ENCODE measurements at regions not wholly inside any gene's neighbourhood (a gene's known extent, or its start where the extent isn't known, plus 50 kb on each side); places are given as distances from the start of the nearest gene placed in this dataset.
"Not testable (repeated sequence)": the region's sequence is repeated elsewhere in the genome, so short reads cannot be mapped to it uniquely, and the experiment has no call there.

GRCh38 chr4:81606801-81607501 is 135.2 kb upstream of the RASGEF1B start:
- no peak for DNase-seq (ENCODE audit: low read depth in 3 of 3, low spot score in 1 of 3)

- DNase-seq (ENCODE audit: low read depth in 3 of 3, low spot score in 1 of 3): no peak
These were observed 134.5 kb upstream of the RASGEF1B start for GRCh38 chr4:81606166-81606565.

GRCh38 chr4:81605271-81605670 is 133.6 kb upstream of the RASGEF1B start:
- DNase-seq (ENCODE audit: low read depth in 3 of 3, low spot score in 1 of 3): no peak

- no peak for DNase-seq (ENCODE audit: low read depth in 3 of 3, low spot score in 1 of 3)
These were observed 133.0 kb upstream of the RASGEF1B start for GRCh38 chr4:81604683-81605218.

- DNase-seq (ENCODE audit: low read depth in 3 of 3, low spot score in 1 of 3): no peak
These were observed 131.1 kb upstream of the RASGEF1B start for GRCh38 chr4:81602854-81603253.

GRCh38 chr4:81601358-81601694 is 129.6 kb upstream of the RASGEF1B start:
- no peak for DNase-seq (ENCODE audit: low read depth in 3 of 3, low spot score in 1 of 3)

GRCh38 chr4:81600520-81601357 is 129.0 kb upstream of the RASGEF1B start:
- DNase-seq (ENCODE audit: low read depth in 3 of 3, low spot score in 1 of 3): no peak

- DNase-seq (ENCODE audit: low read depth in 3 of 3, low spot score in 1 of 3): no peak
These were observed 128.2 kb upstream of the RASGEF1B start for GRCh38 chr4:81599742-81600380.

- no peak for DNase-seq (ENCODE audit: low read depth in 3 of 3, low spot score in 1 of 3)
These were observed 124.3 kb upstream of the RASGEF1B start for GRCh38 chr4:81595798-81596610.

GRCh38 chr4:81595287-81595686 is 123.6 kb upstream of the RASGEF1B start:
- DNase-seq (ENCODE audit: low read depth in 3 of 3, low spot score in 1 of 3): no peak

- no peak for DNase-seq (ENCODE audit: low read depth in 3 of 3, low spot score in 1 of 3)
These were observed 122.9 kb upstream of the RASGEF1B start for GRCh38 chr4:81594490-81595159.

- no peak for DNase-seq (ENCODE audit: low read depth in 3 of 3, low spot score in 1 of 3)
These were observed 121.0 kb upstream of the RASGEF1B start for GRCh38 chr4:81592701-81593100.

- DNase-seq (ENCODE audit: low read depth in 3 of 3, low spot score in 1 of 3): no peak
These were observed 118.9 kb upstream of the RASGEF1B start for GRCh38 chr4:81590596-81590995.

- no peak for DNase-seq (ENCODE audit: low read depth in 3 of 3, low spot score in 1 of 3)
These were observed 117.6 kb upstream of the RASGEF1B start for GRCh38 chr4:81589262-81589661.

- DNase-seq (ENCODE audit: low read depth in 3 of 3, low spot score in 1 of 3): no peak
These were observed 115.0 kb upstream of the RASGEF1B start for GRCh38 chr4:81586706-81587105.

- DNase-seq (ENCODE audit: low read depth in 3 of 3, low spot score in 1 of 3): not testable (repeated sequence)
These were observed 109.3 kb upstream of the RASGEF1B start for GRCh38 chr4:81580994-81581374.

GRCh38 chr4:81580346-81580993 is 108.8 kb upstream of the RASGEF1B start:
- no peak for DNase-seq (ENCODE audit: low read depth in 3 of 3, low spot score in 1 of 3)

GRCh38 chr4:81577392-81577791 is 105.7 kb upstream of the RASGEF1B start:
- no peak for DNase-seq (ENCODE audit: low read depth in 3 of 3, low spot score in 1 of 3)

- no peak for DNase-seq (ENCODE audit: low read depth in 3 of 3, low spot score in 1 of 3)
These were observed 103.3 kb upstream of the RASGEF1B start for GRCh38 chr4:81574991-81575390.

- no peak for DNase-seq (ENCODE audit: low read depth in 3 of 3, low spot score in 1 of 3)
These were observed 102.1 kb upstream of the RASGEF1B start for GRCh38 chr4:81573840-81574239.
